ENCODE measurements at regions not wholly inside any gene's neighbourhood (a gene's known extent, or its start where the extent isn't known, plus 50 kb on each side); places are given as distances from the start of the nearest gene placed in this dataset.

DNA sequence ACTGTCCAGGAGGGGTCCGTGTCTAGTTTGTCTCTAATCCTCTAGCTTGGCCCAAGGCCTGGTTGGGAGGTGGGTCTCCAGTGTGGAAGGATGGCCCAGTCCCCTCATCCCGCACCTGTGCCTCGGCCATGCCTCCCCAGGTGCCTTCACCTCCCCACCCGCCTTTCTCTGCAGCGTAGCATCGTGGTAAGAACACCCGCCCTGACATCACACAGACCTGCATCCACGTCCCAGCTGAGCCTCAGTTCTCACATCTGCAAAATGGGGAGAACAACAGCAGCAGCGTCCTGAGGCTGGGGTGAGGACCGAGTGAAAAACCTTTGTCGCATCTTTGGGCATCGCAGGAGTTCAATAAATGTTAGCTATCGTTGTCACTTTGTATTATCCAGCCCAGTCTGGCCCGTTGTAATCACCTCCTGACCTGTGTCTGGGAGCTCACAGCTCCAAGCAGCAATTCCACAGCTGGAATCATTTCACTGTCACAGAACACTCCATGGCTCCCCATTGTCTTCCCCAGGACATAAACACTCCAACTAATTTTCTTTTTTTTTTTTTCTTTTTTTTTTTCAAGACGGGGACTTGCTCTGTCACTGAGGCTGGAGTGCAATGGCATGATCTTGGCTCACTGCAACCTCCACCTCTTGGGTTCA is 181.2 kb upstream of the IER5L start:
- TF ChIP-seq CTCF (IDR thresholded peaks at IDR 0.05; ENCODE audit: extremely low read depth, missing control alignments): no peak
- DNase-seq (ENCODE audit: low spot score): no peak

- no peak for DNase-seq (ENCODE audit: low spot score)
- no peak for TF ChIP-seq CTCF (IDR thresholded peaks at IDR 0.05; ENCODE audit: extremely low read depth, missing control alignments)
Observed at GRCh38 chr9:129358621-129359154, 180.6 kb upstream of the IER5L start.

DNA sequence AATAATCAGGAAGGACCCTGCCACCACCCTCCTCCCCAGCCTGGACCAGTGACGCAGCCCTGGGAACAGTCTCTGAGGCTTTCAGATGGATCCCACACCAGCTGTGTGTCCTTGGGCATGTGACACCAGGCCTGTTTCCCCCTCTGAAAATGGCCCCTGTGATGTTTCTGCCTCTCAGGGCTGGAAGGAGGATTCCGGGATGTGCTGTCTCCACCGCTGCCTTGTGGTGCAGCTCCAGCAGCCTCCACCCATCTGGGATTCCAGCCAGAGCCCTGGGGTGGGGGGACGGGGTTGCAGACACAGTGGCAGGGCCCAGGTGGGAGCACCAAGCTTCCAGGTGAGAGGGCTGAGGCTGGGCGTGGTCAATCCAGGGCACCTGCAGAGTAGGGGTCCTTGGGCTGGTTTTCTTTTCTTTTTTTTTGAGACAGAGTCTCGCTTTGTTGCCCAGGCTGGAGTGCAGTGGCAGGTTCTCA is 179.7 kb upstream of the IER5L start:
- no peak for DNase-seq (ENCODE audit: low spot score)
- TF ChIP-seq CTCF (IDR thresholded peaks at IDR 0.05; ENCODE audit: extremely low read depth, missing control alignments): no peak

DNA sequence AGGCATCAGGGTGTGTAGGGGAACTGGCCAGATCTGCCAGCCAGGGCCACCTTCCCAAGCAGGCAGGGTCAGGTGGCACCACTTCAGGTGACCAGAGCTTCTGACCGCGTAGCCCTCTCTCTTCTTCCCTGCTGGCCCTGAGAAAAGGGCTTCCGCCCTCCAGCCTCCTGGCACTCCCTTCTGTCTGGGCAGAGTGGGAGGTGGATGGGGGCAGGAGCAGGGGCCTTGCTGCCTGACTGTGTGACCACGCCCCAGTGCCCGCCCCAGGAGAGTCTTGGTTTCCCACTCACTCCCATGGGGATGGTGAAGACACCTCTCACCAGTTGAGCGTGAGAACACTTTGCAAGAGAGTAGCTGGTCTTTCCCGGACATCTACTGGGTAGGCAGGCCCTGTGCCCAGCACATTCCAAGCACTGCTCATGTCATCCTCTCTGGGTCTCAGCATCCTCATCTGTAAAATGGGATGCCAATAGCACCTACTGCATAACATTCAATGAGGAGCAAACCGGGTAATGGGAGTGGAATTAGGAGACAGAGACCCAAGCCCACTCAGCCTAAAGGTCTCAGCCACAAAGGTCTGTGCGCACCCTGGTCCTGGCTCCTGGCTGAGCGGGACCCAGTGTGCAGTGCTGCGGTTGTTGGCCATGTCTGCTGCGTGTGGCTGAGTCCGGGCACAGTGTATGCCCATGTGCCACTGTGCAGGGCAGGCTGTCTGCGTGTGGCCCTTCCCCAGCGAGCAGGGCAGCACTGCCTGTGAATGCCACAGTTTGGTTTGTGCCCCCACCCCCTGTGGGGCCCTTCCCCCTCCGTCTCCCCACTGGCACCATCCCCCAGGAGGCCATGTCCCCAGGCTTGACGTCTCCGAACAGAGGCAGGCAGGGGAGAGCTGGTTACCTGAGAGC is 179.1 kb upstream of the IER5L start:
- no peak for DNase-seq (ENCODE audit: low spot score)
- TF ChIP-seq CTCF (IDR thresholded peaks at IDR 0.05; ENCODE audit: extremely low read depth, missing control alignments): no peak

- DNase-seq (ENCODE audit: low spot score): no peak
- TF ChIP-seq CTCF (IDR thresholded peaks at IDR 0.05; ENCODE audit: extremely low read depth, missing control alignments): no peak
Observed at GRCh38 chr9:129355631-129356030, 177.6 kb upstream of the IER5L start.

- DNase-seq (ENCODE audit: low spot score): no peak
- TF ChIP-seq CTCF (IDR thresholded peaks at IDR 0.05; ENCODE audit: extremely low read depth, missing control alignments): no peak
Observed at GRCh38 chr9:129354498-129354897, 176.4 kb upstream of the IER5L start.

Measured in GM20000 (cell line).